ENCODE measurements at regions not wholly inside any gene's neighbourhood (a gene's known extent, or its start where the extent isn't known, plus 50 kb on each side); places are given as distances from the start of the nearest gene placed in this dataset.

- no peak for DNase-seq
These were observed 203.4 kb downstream of the ANKRD50 start for GRCh38 chr4:124509151-124509550.

GRCh38 chr4:124514588-124514987 lies 197.9 kb downstream of the ANKRD50 start:
- no peak for DNase-seq

GRCh38 chr4:124515591-124515990 lies 196.9 kb downstream of the ANKRD50 start:
- DNase-seq = no peak

GRCh38 chr4:124519196-124519595 lies 193.3 kb downstream of the ANKRD50 start:
- no peak for DNase-seq

GRCh38 chr4:124523816-124524215 lies 188.7 kb downstream of the ANKRD50 start:
- no peak for DNase-seq

- DNase-seq = no peak
These were observed 187.0 kb downstream of the ANKRD50 start for GRCh38 chr4:124525524-124525923.

- DNase-seq = no peak
These were observed 186.2 kb downstream of the ANKRD50 start for GRCh38 chr4:124526331-124526730.

- no peak for DNase-seq
These were observed 185.8 kb downstream of the ANKRD50 start for GRCh38 chr4:124526769-124527168.

- DNase-seq = no peak
These were observed 185.2 kb downstream of the ANKRD50 start for GRCh38 chr4:124527364-124527763.

- no peak for DNase-seq
These were observed 183.4 kb downstream of the ANKRD50 start for GRCh38 chr4:124529131-124529530.

GRCh38 chr4:124530464-124531077 lies 182.0 kb downstream of the ANKRD50 start:
- DNase-seq = no peak

GRCh38 chr4:124534131-124534530 lies 178.4 kb downstream of the ANKRD50 start:
- no peak for DNase-seq

- DNase-seq = no peak
These were observed 177.5 kb downstream of the ANKRD50 start for GRCh38 chr4:124535003-124535402.

- DNase-seq = no peak
These were observed 175.6 kb downstream of the ANKRD50 start for GRCh38 chr4:124536946-124537345.

GRCh38 chr4:124537971-124538370 lies 174.6 kb downstream of the ANKRD50 start:
- DNase-seq = no peak

- no peak for DNase-seq
These were observed 172.5 kb downstream of the ANKRD50 start for GRCh38 chr4:124540014-124540413.

GRCh38 chr4:124541652-124542420 lies 170.7 kb downstream of the ANKRD50 start:
- no peak for DNase-seq

GRCh38 chr4:124555959-124556358 lies 156.6 kb downstream of the ANKRD50 start:
- DNase-seq = no peak

GRCh38 chr4:124564121-124564520 lies 148.4 kb downstream of the ANKRD50 start:
- no peak for DNase-seq

- no peak for DNase-seq
These were observed 147.2 kb downstream of the ANKRD50 start for GRCh38 chr4:124565371-124565770.

- DNase-seq = no peak
These were observed 146.5 kb downstream of the ANKRD50 start for GRCh38 chr4:124566030-124566429.

GRCh38 chr4:124573056-124573455 lies 139.5 kb downstream of the ANKRD50 start:
- no peak for DNase-seq

- no peak for DNase-seq
These were observed 132.6 kb downstream of the ANKRD50 start for GRCh38 chr4:124579896-124580295.

GRCh38 chr4:124583797-124584196 lies 128.7 kb downstream of the ANKRD50 start:
- DNase-seq = no peak

- DNase-seq = no peak
These were observed 122.7 kb downstream of the ANKRD50 start for GRCh38 chr4:124589786-124590185.

Measured in Kasumi-1 (cell line).